Gastroesophageal sphincter (tissue), 4 donors: ENCODE measurements at regions not wholly inside any gene's neighbourhood (a gene's known extent, or its start where the extent isn't known, plus 50 kb on each side); places are given as distances from the start of the nearest gene placed in this dataset.

ENCODE experiments used
- ATAC-seq: fragments of 150-250 bp; one replicate; pipeline ENCODE4 v1.9.1; 2016; ENCODE audit warnings: mild to moderate bottlenecking, moderate library complexity
- H3K27ac ChIP-seq, 4 donors: fragments of 200-600 bp; sonication (generic) in 3 of 4; 1 replicate in 3 of 4; 2 replicates in 1 of 4; pipeline ENCODE4 v1.5.1; 2016 to 2019
- H3K27me3 ChIP-seq: fragments of 200-600 bp; sonication (generic); one replicate; pipeline ENCODE4 v1.5.1; 2019
- H3K36me3 ChIP-seq, 2 donors: fragments of 200-600 bp; sonication (generic); one replicate each; pipeline ENCODE4 v1.5.1; 2019; ENCODE audit warnings: control low read depth in 1 of 2
- H3K4me1 ChIP-seq, 3 donors: fragments of 200-600 bp; sonication (generic); 1 replicate in 2 of 3; 2 replicates in 1 of 3; pipeline ENCODE4 v1.5.1; 2016 to 2019; ENCODE audit warnings: control low read depth in 2 of 3
- H3K4me3 ChIP-seq, 2 donors: fragments of 200-600 bp; sonication (generic); one replicate each; pipeline ENCODE4 v1.5.1; 2019; ENCODE audit warnings: mild to moderate bottlenecking in 1 of 2, moderate library complexity in 1 of 2
- H3K9me3 ChIP-seq, 3 donors: fragments of 200-600 bp; sonication (generic); one replicate each; pipeline ENCODE4 v1.5.1; 2017 to 2019; ENCODE audit warnings: control low read depth in 2 of 3
- EP300 ChIP-seq: sonication (generic); formaldehyde crosslinking; IDR thresholded peaks from one replicate; pipeline ENCODE4 v1.6.1; 2017; ENCODE audit warnings: antibody characterized with exemption, mild to moderate bottlenecking
- POLR2A ChIP-seq, 2 donors: fragments of 450-650 bp; IDR thresholded peaks; one replicate each; pipeline ENCODE4 v1.6.1; 2017; ENCODE audit warnings: antibody characterized with exemption in 2 of 2, mild to moderate bottlenecking in 2 of 2, moderate library complexity in 1 of 2
- POLR2AphosphoS5 ChIP-seq: sonication (generic); formaldehyde crosslinking; IDR thresholded peaks from one replicate; pipeline ENCODE4 v1.6.1; 2017; ENCODE audit warnings: antibody characterized with exemption
- WGBS, 2 donors: methylation state at CpG; one replicate each; pipeline ENCODE4 v1.1.5; 2018; ENCODE audit warnings: low coverage in 1 of 2; 5-methylcytosine and 5-hydroxymethylcytosine counted together
- TF ChIP-seq, protein P1 (sequence below), 4 experiments: fragments of 200-600 bp in 2 of 4; fragments of 450-650 bp in 2 of 4; sonication (generic) in 1 of 4; IDR thresholded peaks; one replicate each; pipeline ENCODE4 v1.5.1; 2017 to 2019; ENCODE audit warnings: antibody characterized with exemption in 4 of 4, mild to moderate bottlenecking in 2 of 4, moderate library complexity in 2 of 4

DNA sequence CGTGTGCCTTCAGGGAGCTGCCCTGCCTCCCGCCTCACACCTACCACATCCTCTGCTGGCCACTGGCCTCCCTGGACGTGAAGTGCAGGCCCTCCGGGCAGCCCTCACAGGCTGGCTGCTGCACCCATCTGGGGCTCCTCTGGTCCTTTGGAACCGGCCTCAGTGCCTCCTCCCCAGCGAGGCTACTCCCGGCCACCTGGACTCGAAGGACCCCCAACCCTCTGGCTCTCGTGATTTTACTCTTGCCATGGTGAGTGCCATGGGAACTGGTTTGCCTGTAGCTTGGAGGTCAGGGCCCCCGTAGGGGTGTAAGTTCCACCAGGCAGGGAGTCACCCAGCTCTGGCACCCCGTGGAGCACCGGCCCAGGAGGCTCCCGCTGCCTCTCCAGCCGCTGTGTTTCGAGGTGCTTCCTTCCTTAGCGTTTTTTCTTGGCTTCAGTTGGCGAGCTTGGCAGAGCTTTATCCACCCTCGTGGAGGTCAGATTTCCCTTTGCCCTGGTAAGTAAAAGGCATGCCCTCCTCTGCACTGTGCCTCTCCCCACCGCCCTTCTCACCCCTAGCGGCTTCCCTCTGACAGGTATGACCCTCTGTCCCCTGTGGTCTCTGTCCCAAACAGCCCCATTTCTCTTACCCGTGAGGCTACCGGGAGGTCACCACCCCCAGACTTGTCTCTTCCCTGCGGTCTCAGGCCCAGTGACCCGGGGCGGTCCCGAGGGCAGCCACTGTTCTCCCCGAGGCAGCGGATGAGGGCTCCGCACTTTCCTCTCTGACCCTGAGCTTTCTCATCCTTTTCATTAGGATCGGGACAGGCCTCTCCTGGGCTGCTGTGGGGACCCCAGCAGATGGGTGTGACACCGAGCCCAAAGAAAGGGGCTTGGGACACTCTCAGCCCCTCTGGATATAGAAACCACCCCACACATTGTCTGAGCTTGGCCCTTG is 203.1 kb upstream of the C14orf180 start:
- 60% methylated on average over 1 of the region's 31 CpGs; no CpG with 5 or more reads in 1 of the 2 donors for WGBS, 2 donors
- no peak for ATAC-seq
- no peak overlapping the region for H3K4me3 ChIP-seq
- peaks cover 85% of the 10 kb centered on the region for H3K27me3 ChIP-seq
- no peak overlapping the region for H3K27ac ChIP-seq
- TF ChIP-seq POLR2A (IDR thresholded peaks at IDR 0.05): no peak
- TF ChIP-seq, protein P1, sequence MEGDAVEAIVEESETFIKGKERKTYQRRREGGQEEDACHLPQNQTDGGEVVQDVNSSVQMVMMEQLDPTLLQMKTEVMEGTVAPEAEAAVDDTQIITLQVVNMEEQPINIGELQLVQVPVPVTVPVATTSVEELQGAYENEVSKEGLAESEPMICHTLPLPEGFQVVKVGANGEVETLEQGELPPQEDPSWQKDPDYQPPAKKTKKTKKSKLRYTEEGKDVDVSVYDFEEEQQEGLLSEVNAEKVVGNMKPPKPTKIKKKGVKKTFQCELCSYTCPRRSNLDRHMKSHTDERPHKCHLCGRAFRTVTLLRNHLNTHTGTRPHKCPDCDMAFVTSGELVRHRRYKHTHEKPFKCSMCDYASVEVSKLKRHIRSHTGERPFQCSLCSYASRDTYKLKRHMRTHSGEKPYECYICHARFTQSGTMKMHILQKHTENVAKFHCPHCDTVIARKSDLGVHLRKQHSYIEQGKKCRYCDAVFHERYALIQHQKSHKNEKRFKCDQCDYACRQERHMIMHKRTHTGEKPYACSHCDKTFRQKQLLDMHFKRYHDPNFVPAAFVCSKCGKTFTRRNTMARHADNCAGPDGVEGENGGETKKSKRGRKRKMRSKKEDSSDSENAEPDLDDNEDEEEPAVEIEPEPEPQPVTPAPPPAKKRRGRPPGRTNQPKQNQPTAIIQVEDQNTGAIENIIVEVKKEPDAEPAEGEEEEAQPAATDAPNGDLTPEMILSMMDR (IDR thresholded peaks at IDR 0.05): no peak
- no peak for TF ChIP-seq EP300
- TF ChIP-seq POLR2AphosphoS5: no peak
- peaks cover 0 to 27% (median 0%) of the 10 kb centered on the region in 3 donors for H3K9me3 ChIP-seq
- H3K36me3 ChIP-seq: no peaks in the 10 kb centered on the region
- no peaks in the 10 kb centered on the region for H3K4me1 ChIP-seq

DNA sequence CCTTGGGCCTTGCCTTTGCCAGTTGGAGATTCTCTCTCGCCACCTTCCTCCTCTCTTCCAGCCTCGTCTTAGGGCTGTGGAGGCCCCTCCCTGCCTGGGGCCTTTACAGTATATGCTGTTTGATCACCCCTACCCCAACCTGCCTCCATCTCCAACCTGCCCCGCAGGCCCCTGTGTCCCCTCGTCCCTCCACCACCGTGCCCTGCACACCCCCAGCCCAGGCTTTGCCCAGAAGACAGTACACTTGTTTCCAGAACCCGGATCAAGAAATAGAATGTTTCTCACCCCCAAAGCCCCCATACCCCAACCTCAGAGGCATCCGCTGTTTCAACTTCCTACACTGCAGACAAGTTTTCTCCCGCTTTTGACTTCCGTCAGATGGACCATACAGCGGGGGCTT is 202.3 kb upstream of the C14orf180 start:
- H3K4me3 ChIP-seq: no peak overlapping the region
- 67 to 79% methylated on average over 5 of the region's 10 CpGs for WGBS, 2 donors
- H3K27me3 ChIP-seq: peaks cover 86% of the 10 kb centered on the region
- no peak overlapping the region for H3K27ac ChIP-seq
- peaks cover 0 to 34% (median 0%) of the 10 kb centered on the region in 3 donors for H3K9me3 ChIP-seq
- ATAC-seq: no peak
- no peaks in the 10 kb centered on the region for H3K4me1 ChIP-seq
- TF ChIP-seq POLR2A (IDR thresholded peaks at IDR 0.05) (no peak), POLR2AphosphoS5 (no peak), EP300 (no peak)
- TF ChIP-seq, protein P1 (IDR thresholded peaks at IDR 0.05): no peak
- no peaks in the 10 kb centered on the region for H3K36me3 ChIP-seq

DNA sequence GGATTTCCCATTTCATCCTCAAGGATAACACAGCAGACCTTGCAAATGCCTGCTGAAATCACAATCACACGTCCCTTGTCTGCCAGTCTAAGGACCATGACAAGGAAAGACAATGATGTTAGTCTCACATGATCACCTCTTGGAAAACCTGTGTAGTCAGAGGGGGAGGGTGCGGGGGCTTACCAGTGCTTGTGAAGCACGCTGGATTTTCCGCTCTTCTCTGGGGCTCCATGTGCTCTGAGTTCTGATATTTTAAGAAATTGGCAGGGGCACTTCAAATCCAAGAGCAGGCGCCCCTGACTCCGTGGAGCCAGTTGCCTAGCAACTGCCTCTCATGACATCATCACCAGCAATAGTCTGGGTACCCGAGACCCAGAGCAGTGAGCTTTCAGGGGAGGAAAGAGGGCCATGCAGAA is 200.9 kb upstream of the C14orf180 start:
- H3K9me3 ChIP-seq: peaks cover 0 to 34% (median 0%) of the 10 kb centered on the region in 3 donors
- H3K4me1 ChIP-seq: no peaks in the 10 kb centered on the region
- no peak for ATAC-seq
- no CpG with 5 or more reads among the region's 7 CpGs for WGBS, 2 donors
- no peaks in the 10 kb centered on the region for H3K36me3 ChIP-seq
- no peak overlapping the region for H3K4me3 ChIP-seq
- H3K27ac ChIP-seq: no peak overlapping the region
- peaks cover 89% of the 10 kb centered on the region for H3K27me3 ChIP-seq
- TF ChIP-seq POLR2AphosphoS5 (no peak), POLR2A (IDR thresholded peaks at IDR 0.05) (no peak), EP300 (no peak)
- TF ChIP-seq, protein P1 (IDR thresholded peaks at IDR 0.05): no peak

DNA sequence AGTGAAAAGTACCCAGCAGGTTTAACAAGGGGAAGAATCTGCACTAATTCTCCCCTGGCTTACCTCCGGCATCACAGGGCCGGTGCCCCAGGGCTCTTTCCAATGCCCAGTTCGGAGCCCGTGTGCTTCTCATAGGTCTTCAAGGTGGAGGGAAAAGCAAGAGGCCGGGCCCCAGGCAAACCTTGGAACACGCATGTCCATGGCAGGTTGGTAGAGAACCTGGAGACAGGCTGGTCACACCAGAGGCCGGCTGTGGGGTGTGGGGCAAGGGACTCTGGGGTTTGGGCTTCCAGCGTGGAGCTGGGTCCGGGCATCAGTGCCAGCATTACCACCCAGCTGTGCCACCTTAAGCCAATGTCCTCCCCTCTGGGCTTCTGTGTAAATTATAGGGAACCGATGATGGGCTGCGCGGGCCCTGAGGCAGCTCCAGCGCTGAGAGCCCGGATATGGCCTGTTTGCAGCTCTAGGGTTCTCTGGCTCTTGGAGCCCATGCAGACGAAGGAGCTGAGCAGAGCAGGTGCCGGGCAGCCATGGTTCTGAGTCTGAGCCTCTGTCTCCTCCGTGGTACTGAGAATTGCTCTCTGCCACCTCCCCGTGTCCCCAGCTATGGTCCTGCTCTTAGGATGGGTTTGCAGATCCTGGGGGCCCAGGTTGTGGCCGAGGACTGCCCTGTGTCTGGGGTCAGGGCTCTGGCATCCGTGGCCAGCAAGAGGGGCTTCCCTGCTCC is 197.0 kb upstream of the C14orf180 start:
- peaks cover 80% of the 10 kb centered on the region for H3K27me3 ChIP-seq
- no peak for ATAC-seq
- no peaks in the 10 kb centered on the region for H3K36me3 ChIP-seq

More for the DNA sequence above, 197.0 kb upstream of the C14orf180 start:
- peaks cover 0 to 34% (median 0%) of the 10 kb centered on the region in 3 donors for H3K9me3 ChIP-seq
- H3K27ac ChIP-seq: no peak overlapping the region
- H3K4me1 ChIP-seq: no peaks in the 10 kb centered on the region
- WGBS, 2 donors: 100% methylated on average over 4 of the region's 20 CpGs
- no peak overlapping the region for H3K4me3 ChIP-seq
- TF ChIP-seq POLR2A (IDR thresholded peaks at IDR 0.05): no peak
- TF ChIP-seq, protein P1 (IDR thresholded peaks at IDR 0.05): no peak
- TF ChIP-seq POLR2AphosphoS5: no peak
- TF ChIP-seq EP300: no peak
